CD4-positive, alpha-beta T cell (primary cell): ENCODE measurements at regions not wholly inside any gene's neighbourhood (a gene's known extent, or its start where the extent isn't known, plus 50 kb on each side); places are given as distances from the start of the nearest gene placed in this dataset.

Experiments
- ATAC-seq: fragments of 200-7000 bp; cut with Tn5 transposase; one replicate; pipeline ENCODE4 v1.10.0; 2022; ENCODE audit warnings: mild to moderate bottlenecking; ENCODE audit not compliant: poor library complexity
- CTCF ChIA-PET: fragments of 350-600 bp; sonication (Branson Sonifier 250); formaldehyde crosslinking; loops from one replicate; lab custom pipeline; 2021; ENCODE audit warnings: antibody characterized with exemption, inconsistent platforms; lab: Charles Lee
- POLR2A ChIA-PET: fragments of 350-600 bp; sonication (Branson Sonifier 250); formaldehyde crosslinking; loops from one replicate; lab custom pipeline; 2021; ENCODE audit warnings: antibody characterized with exemption, inconsistent platforms; lab: Charles Lee
- DNase-seq, 14 experiments: peaks; one replicate each; pipeline ENCODE4 v3.0.0-alpha.2; 2013 to 2020; ENCODE audit warnings: mixed read lengths in 2 of 14
- H3K27ac ChIP-seq, 2 donors: one replicate each; pipeline versions ENCODE4 v1.5.1 to v1.7.0; 2013; ENCODE audit warnings: low read length in 2 of 2, low read depth in 1 of 2, mild to moderate bottlenecking in 1 of 2
- H3K27me3 ChIP-seq, 2 experiments: 1 replicate in 1 of 2; 2 replicates in 1 of 2; pipeline versions ENCODE4 v1.6.1 to v1.7.0; 2013; ENCODE audit warnings: low read length in 2 of 2, control low read depth in 1 of 2, mild to moderate bottlenecking in 1 of 2, moderate library complexity in 1 of 2; ENCODE audit not compliant: insufficient read depth in 2 of 2, control insufficient read depth in 1 of 2
- H3K36me3 ChIP-seq: one replicate; pipeline ENCODE4 v1.6.1; 2013; ENCODE audit warnings: low read length, control low read depth; ENCODE audit not compliant: insufficient read depth
- H3K4me1 ChIP-seq: one replicate; pipeline ENCODE4 v1.6.1; 2013; ENCODE audit warnings: low read length, control low read depth; ENCODE audit not compliant: insufficient read depth
- H3K4me3 ChIP-seq: one replicate; pipeline ENCODE4 v1.5.1; 2013; ENCODE audit warnings: mild to moderate bottlenecking, low read length, moderate library complexity
- H3K9me3 ChIP-seq, 2 experiments: 1 replicate in 1 of 2; 2 replicates in 1 of 2; pipeline versions ENCODE4 v1.6.1 to v1.7.0; 2013; ENCODE audit warnings: low read length in 2 of 2, mild to moderate bottlenecking in 2 of 2, control low read depth in 1 of 2, moderate library complexity in 1 of 2; ENCODE audit not compliant: control insufficient read depth in 1 of 2, insufficient read depth in 1 of 2
- H3K27ac Mint-ChIP-seq: one replicate; pipeline ENCODE4 v1.8.0; 2020; ENCODE audit warnings: mixed read lengths
- H3K27me3 Mint-ChIP-seq: one replicate; pipeline ENCODE4 v1.8.0; 2021; ENCODE audit warnings: mixed read lengths
- H3K36me3 Mint-ChIP-seq: one replicate; pipeline ENCODE4 v1.8.0; 2021; ENCODE audit warnings: low read depth, mixed read lengths
- H3K4me1 Mint-ChIP-seq: one replicate; pipeline ENCODE4 v1.8.0; 2021; ENCODE audit warnings: low read depth, mixed read lengths
- H3K4me3 Mint-ChIP-seq: one replicate; pipeline ENCODE4 v1.8.0; 2020; ENCODE audit warnings: mild to moderate bottlenecking, mixed read lengths
- H3K9me3 Mint-ChIP-seq: one replicate; pipeline ENCODE4 v1.8.0; 2020; ENCODE audit warnings: mixed read lengths
- intact Hi-C, 2 experiments: fragments of 100-400 bp; cut with DNase I in 1 of 2; cut with micrococcal nuclease in 1 of 2; formaldehyde crosslinking; loops; one replicate each; pipeline versions ENCODE4 v1.15.1 to v1.9.0; 2023 to 2025; cut with DNase I, micrococcal nuclease
- TF ChIP-seq, protein P1 (sequence below): fragments of 200-600 bp; IDR thresholded peaks from one replicate; pipeline ENCODE4 v1.8.0; 2022; ENCODE audit warnings: antibody characterized with exemption, mild to moderate bottlenecking

DNA sequence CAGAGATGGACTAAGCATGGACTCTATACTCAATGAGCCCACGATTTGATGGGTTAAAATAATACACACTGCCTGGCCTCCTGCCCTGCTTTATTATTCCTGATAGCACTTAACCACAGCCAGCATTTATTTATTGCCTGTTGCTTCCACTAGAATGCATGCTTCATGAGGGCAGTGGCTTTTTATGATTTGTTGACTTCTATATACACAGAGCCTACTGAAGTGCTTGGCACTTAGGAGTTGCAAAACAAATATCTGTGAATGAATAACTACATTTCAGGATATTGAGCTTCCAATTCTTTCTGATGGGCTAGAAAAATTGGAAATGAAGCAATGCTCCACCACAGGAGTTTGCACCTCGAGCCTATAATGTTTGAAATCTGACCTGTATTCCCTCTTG is 513.6 kb upstream of the ZMIZ1 start:
- Histone ChIP-seq H3K4me1 (no peaks in the 10 kb centered on the region), H3K27ac (no peak overlapping the region), H3K9me3 (peaks cover 0 to 3% of the 10 kb centered on the region in 2 experiments), H3K36me3 (no peaks in the 10 kb centered on the region), H3K27me3 (no peaks in the 10 kb centered on the region), H3K4me3 (no peak overlapping the region)
- no peaks in the 10 kb centered on the region for H3K4me1 Mint-ChIP-seq
- CTCF ChIA-PET, result no interaction called here
- TF ChIP-seq, protein P1, sequence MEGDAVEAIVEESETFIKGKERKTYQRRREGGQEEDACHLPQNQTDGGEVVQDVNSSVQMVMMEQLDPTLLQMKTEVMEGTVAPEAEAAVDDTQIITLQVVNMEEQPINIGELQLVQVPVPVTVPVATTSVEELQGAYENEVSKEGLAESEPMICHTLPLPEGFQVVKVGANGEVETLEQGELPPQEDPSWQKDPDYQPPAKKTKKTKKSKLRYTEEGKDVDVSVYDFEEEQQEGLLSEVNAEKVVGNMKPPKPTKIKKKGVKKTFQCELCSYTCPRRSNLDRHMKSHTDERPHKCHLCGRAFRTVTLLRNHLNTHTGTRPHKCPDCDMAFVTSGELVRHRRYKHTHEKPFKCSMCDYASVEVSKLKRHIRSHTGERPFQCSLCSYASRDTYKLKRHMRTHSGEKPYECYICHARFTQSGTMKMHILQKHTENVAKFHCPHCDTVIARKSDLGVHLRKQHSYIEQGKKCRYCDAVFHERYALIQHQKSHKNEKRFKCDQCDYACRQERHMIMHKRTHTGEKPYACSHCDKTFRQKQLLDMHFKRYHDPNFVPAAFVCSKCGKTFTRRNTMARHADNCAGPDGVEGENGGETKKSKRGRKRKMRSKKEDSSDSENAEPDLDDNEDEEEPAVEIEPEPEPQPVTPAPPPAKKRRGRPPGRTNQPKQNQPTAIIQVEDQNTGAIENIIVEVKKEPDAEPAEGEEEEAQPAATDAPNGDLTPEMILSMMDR, result no peak
- no peak overlapping the region for H3K27ac Mint-ChIP-seq
- no peaks in the 10 kb centered on the region for H3K27me3 Mint-ChIP-seq
- DNase-seq, result no peak
- POLR2A ChIA-PET, result no interaction called here
- no peak for ATAC-seq
- no peaks in the 10 kb centered on the region for H3K36me3 Mint-ChIP-seq
- intact Hi-C loops, result no loop called here
- H3K9me3 Mint-ChIP-seq, result peaks cover 9% of the 10 kb centered on the region
- H3K4me3 Mint-ChIP-seq, result no peak overlapping the region

DNA sequence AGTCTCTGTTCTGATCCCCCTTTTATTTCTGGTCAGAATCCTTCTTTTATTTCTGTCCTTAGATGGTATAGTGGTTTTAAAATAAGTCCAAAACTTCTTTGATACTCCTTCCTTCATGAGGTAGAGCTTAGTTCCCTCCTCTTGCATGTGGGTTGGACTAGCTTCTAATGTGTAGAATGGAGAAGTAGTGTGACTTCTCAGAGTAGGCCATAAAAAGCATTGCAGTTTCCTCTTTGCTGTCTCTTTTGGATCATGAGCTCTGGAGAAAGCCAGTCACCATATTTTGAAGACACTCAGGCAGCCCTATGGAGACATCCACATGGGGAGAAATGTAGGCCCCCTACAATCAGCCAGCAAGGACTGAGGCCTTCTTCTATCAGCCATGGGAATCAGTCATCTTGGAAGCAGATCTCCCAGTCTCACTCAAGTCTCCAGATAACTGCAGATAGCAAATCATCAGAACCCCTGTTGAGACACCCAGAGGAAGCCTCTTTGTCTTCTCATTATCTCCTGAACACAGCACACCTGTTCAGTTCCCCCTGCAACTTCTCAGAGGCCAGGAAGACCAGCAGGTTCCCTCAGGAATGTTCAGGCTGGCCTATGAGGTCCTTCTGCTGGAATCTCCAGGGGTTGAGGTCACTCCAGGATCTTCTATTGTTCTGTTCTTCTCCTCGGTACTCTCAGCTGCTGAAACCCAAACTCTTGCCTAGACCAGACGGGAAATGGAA is 511.9 kb upstream of the ZMIZ1 start:
- Histone ChIP-seq H3K36me3 (no peaks in the 10 kb centered on the region), H3K4me3 (no peak overlapping the region), H3K27me3 (no peaks in the 10 kb centered on the region), H3K27ac (no peak overlapping the region), H3K4me1 (no peaks in the 10 kb centered on the region), H3K9me3 (peaks cover 0 to 3% of the 10 kb centered on the region in 2 experiments)
- no peak for DNase-seq
- intact Hi-C loops, result no loop called here
- ATAC-seq, result no peak
- Mint-ChIP-seq H3K27me3 (no peaks in the 10 kb centered on the region), H3K36me3 (no peaks in the 10 kb centered on the region), H3K4me1 (no peaks in the 10 kb centered on the region), H3K27ac (no peak overlapping the region), H3K4me3 (no peak overlapping the region), H3K9me3 (peaks cover 9% of the 10 kb centered on the region)
- TF ChIP-seq, protein P1, result no peak
- ChIA-PET CTCF (no interaction called here), POLR2A (no interaction called here)

DNA sequence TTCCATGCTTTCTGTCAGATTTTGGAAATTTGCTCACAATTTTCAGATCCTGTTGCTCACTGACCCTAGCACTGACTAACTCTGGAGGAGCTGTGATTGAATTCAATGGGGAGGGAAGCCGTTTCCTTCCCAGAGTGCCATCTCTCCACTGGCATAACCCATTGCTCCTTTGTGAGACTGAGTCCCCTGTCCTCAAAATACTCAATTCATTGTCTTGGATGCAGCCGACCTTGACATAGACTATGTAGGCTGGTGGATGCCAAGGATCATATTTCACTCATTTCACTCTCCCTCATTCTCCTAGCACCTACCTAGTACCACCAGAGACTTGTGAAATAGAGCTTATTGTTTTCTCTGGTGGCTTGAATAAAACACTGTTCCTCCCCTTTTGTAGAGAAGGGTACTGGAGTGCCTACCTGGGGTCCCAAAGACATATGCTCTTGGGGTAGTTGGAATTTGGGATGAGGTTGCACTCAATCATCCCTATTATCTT is 511.3 kb upstream of the ZMIZ1 start:
- intact Hi-C loops, result no loop called here
- Mint-ChIP-seq H3K27ac (no peak overlapping the region), H3K9me3 (peaks cover 9% of the 10 kb centered on the region), H3K4me1 (no peaks in the 10 kb centered on the region), H3K36me3 (no peaks in the 10 kb centered on the region), H3K4me3 (no peak overlapping the region), H3K27me3 (no peaks in the 10 kb centered on the region)
- ATAC-seq (no peak), DNase-seq (no peak)
- Histone ChIP-seq H3K4me1 (no peaks in the 10 kb centered on the region), H3K27ac (no peak overlapping the region), H3K27me3 (no peaks in the 10 kb centered on the region), H3K36me3 (no peaks in the 10 kb centered on the region), H3K4me3 (no peak overlapping the region), H3K9me3 (peaks cover 0 to 3% of the 10 kb centered on the region in 2 experiments)
- CTCF ChIA-PET, result no interaction called here
- TF ChIP-seq, protein P1, result no peak
- POLR2A ChIA-PET, result no interaction called here
